GM19397 (cell line): ENCODE measurements at regions not wholly inside any gene's neighbourhood (a gene's known extent, or its start where the extent isn't known, plus 50 kb on each side); places are given as distances from the start of the nearest gene placed in this dataset.
"Not testable (repeated sequence)": the region's sequence is repeated elsewhere in the genome, so short reads cannot be mapped to it uniquely, and the experiment has no call there.

Source experiments
- ATAC-seq: cut with Tn5 transposase; IDR thresholded peaks from one replicate; pipeline ENCODE4 v1.9.1; 2021; ENCODE audit warnings: mild to moderate bottlenecking, moderate library complexity; ENCODE audit not compliant: unreplicated experiment

- not testable (repeated sequence) for ATAC-seq
These were observed 52.6 kb upstream of the MRPS30 start for GRCh38 chr5:44756097-44756496.

- ATAC-seq: no peak
These were observed 61.4 kb upstream of the MRPS30 start for GRCh38 chr5:44747396-44747795.

GRCh38 chr5:44740660-44741059, 68.1 kb upstream of the MRPS30 start:
- no peak for ATAC-seq

GRCh38 chr5:44729536-44729935, 79.2 kb upstream of the MRPS30 start:
- no peak for ATAC-seq

- no peak for ATAC-seq
These were observed 81.6 kb upstream of the MRPS30 start for GRCh38 chr5:44727100-44727499.

- no peak for ATAC-seq
These were observed 88.9 kb upstream of the MRPS30 start for GRCh38 chr5:44719856-44720255.

- ATAC-seq: no peak
These were observed 93.7 kb upstream of the MRPS30 start for GRCh38 chr5:44714871-44715561.

- no peak for ATAC-seq
These were observed 95.3 kb upstream of the MRPS30 start for GRCh38 chr5:44713446-44713845.

- ATAC-seq: no peak
These were observed 96.8 kb upstream of the MRPS30 start for GRCh38 chr5:44711901-44712300.

- no peak for ATAC-seq
These were observed 100.1 kb upstream of the MRPS30 start for GRCh38 chr5:44708602-44709001.

- ATAC-seq: no peak
These were observed 101.0 kb upstream of the MRPS30 start for GRCh38 chr5:44707721-44708120.

- no peak for ATAC-seq
These were observed 111.7 kb upstream of the MRPS30 start for GRCh38 chr5:44697025-44697424.

GRCh38 chr5:44695259-44695658, 113.5 kb upstream of the MRPS30 start:
- ATAC-seq: no peak

- no peak for ATAC-seq
These were observed 116.9 kb upstream of the MRPS30 start for GRCh38 chr5:44691802-44692201.

- ATAC-seq: no peak
These were observed 126.8 kb upstream of the MRPS30 start for GRCh38 chr5:44681906-44682305.

- no peak for ATAC-seq
These were observed 129.5 kb upstream of the MRPS30 start for GRCh38 chr5:44679214-44679613.

GRCh38 chr5:44675296-44675695, 133.5 kb upstream of the MRPS30 start:
- ATAC-seq: no peak

GRCh38 chr5:44674461-44674860, 134.3 kb upstream of the MRPS30 start:
- no peak for ATAC-seq

- not testable (repeated sequence) for ATAC-seq
These were observed 140.3 kb upstream of the MRPS30 start for GRCh38 chr5:44668471-44668870.

- ATAC-seq: no peak
These were observed 143.5 kb upstream of the MRPS30 start for GRCh38 chr5:44665101-44665701.

- no peak for ATAC-seq
These were observed 144.0 kb upstream of the MRPS30 start for GRCh38 chr5:44664711-44665100.

- ATAC-seq: no peak
These were observed 144.6 kb upstream of the MRPS30 start for GRCh38 chr5:44663991-44664710.
